K562 (cell line): ENCODE measurements at regions not wholly inside any gene's neighbourhood (a gene's known extent, or its start where the extent isn't known, plus 50 kb on each side); places are given as distances from the start of the nearest gene placed in this dataset.

Experiments used
- ATAC-seq: fragments of 200-7000 bp; cut with Tn5 transposase; 3 replicates; pipeline ENCODE4 v1.9.1; 2020; ENCODE audit warnings: moderate library complexity
- BruUV-seq: library from RNA; stranded (reverse); fragments of 400-500 nt; replicated peaks from 2 replicates; lab custom pipeline; 2021; lab: Mats Ljungman, UMichigan
- CTCF ChIA-PET: fragments of 300-600 bp; formaldehyde crosslinking; extraction: SDS; loops from one replicate; lab custom pipeline; 2021; ENCODE audit warnings: low intra/inter-chr PET ratio; lab: Yijun Ruan, JAX
- POLR2A ChIA-PET: fragments of 300-600, 350-650 bp; sonication (Branson Sonifier 250); formaldehyde crosslinking; extraction: SDS; loops from one replicate; lab custom pipeline; 2021; ENCODE audit warnings: antibody characterized with exemption, inconsistent platforms; lab: Yijun Ruan, JAX
- DNase-seq, 4 experiments: peaks; one replicate each; pipeline versions ENCODE4 v3.0.0 to v3.0.0-alpha.2; 2011 to 2018; ENCODE audit warnings: low spot score in 3 of 4, mixed read lengths in 3 of 4; ENCODE audit errors: extremely low read depth in 1 of 4
- FAIRE-seq: peaks from 2 replicates; lab custom pipeline; 2011; peaks lifted over from hg19 to GRCh38; lab: Jason Lieb, UNC
- H2AFZ ChIP-seq: 2 replicates; pipeline ENCODE4 v1.6.0; 2011; ENCODE audit warnings: low read depth, low read length, control low read depth, inconsistent platforms
- H3K27ac ChIP-seq: fragments of 200-600 bp; 3 replicates; pipeline ENCODE4 v1.8.0; 2011; ENCODE audit warnings: low read depth, mild to moderate bottlenecking, control low read depth, inconsistent platforms, low read length, moderate library complexity, mixed read lengths; ENCODE audit errors: extremely low read depth
- H3K27me3 ChIP-seq, 2 experiments: fragments of 300-600 bp in 1 of 2; 2 replicates in 1 of 2; 3 replicates in 1 of 2; pipeline versions ENCODE4 v1.6.0 to v1.8.0; 2011; ENCODE audit warnings: inconsistent platforms in 2 of 2, low read length in 2 of 2, mild to moderate bottlenecking in 1 of 2, mixed read lengths in 1 of 2, moderate library complexity in 1 of 2; ENCODE audit not compliant: control insufficient read depth in 2 of 2, insufficient read depth in 2 of 2
- H3K36me3 ChIP-seq: fragments of 300-600 bp; 3 replicates; pipeline ENCODE4 v1.8.0; 2011; ENCODE audit warnings: mild to moderate bottlenecking, low read length, inconsistent platforms; ENCODE audit not compliant: control insufficient read depth, insufficient read depth
- H3K4me1 ChIP-seq, 2 experiments: fragments of 200-600 bp in 1 of 2; replicated peaks in 1 of 2; 2 replicates in 1 of 2; 3 replicates in 1 of 2; pipeline versions ENCODE4 v1.5.1 to v1.8.0; 2011; ENCODE audit warnings: inconsistent platforms in 2 of 2, low read length in 2 of 2, mild to moderate bottlenecking in 1 of 2, mixed read lengths in 1 of 2, moderate library complexity in 1 of 2; ENCODE audit not compliant: control insufficient read depth in 2 of 2, insufficient read depth in 2 of 2
- H3K4me2 ChIP-seq: 2 replicates; pipeline ENCODE4 v1.6.1; 2011; ENCODE audit warnings: low read length, control low read depth, inconsistent platforms, mixed read lengths; ENCODE audit not compliant: insufficient read depth
- H3K4me3 ChIP-seq: fragments of 200-600 bp; sonication (generic), shearing (Covaris generic); 2 replicates; pipeline ENCODE4 v1.5.1; 2016; ENCODE audit warnings: control low read depth, inconsistent platforms
- H3K79me2 ChIP-seq: fragments of 200-600 bp; 3 replicates; pipeline ENCODE4 v1.8.0; 2011; ENCODE audit warnings: low read length, inconsistent platforms; ENCODE audit not compliant: control insufficient read depth, insufficient read depth
- H3K9ac ChIP-seq, 2 experiments: 2 replicates each; pipeline versions ENCODE4 v1.6.0 to v1.6.1; 2011; ENCODE audit warnings: low read depth in 2 of 2, low read length in 2 of 2, control low read depth in 1 of 2, inconsistent platforms in 1 of 2, mild to moderate bottlenecking in 1 of 2, mixed read lengths in 1 of 2; ENCODE audit not compliant: insufficient read depth in 1 of 2
- H3K9me1 ChIP-seq: one replicate; pipeline ENCODE4 v1.6.0; 2011; ENCODE audit warnings: inconsistent platforms, mild to moderate bottlenecking, low read length, moderate library complexity; ENCODE audit not compliant: control insufficient read depth, insufficient read depth
- H3K9me3 ChIP-seq: replicated peaks from 2 replicates; pipeline ENCODE4 v1.5.1; 2011; ENCODE audit warnings: low read depth, low read length, inconsistent platforms; ENCODE audit not compliant: control insufficient read depth, insufficient read depth
- H4K20me1 ChIP-seq: replicated peaks from 2 replicates; pipeline ENCODE4 v1.6.1; 2011; ENCODE audit warnings: low read length, inconsistent platforms, mixed read lengths; ENCODE audit not compliant: control insufficient read depth, insufficient read depth
- ATF1 ChIP-seq, 2 experiments: fragments of 450-650 bp in 1 of 2; IDR thresholded peaks; 2 replicates each; pipeline ENCODE4 v1.6.1; 2016; ENCODE audit warnings: missing compliant biosample characterization in 1 of 2, missing genetic modification characterization in 1 of 2
- CCAR2 ChIP-seq: fragments of 200-400 bp; formaldehyde crosslinking; IDR thresholded peaks from 2 replicates; pipeline ENCODE4 v1.6.1; 2017; ENCODE audit warnings: mild to moderate bottlenecking, low read depth, low read length
- HDAC8 ChIP-seq: fragments of 450-650 bp; IDR thresholded peaks from 2 replicates; pipeline ENCODE4 v1.6.1; 2016; ENCODE audit warnings: mild to moderate bottlenecking, missing genetic modification characterization, moderate library complexity, missing compliant biosample characterization
- HIVEP1 ChIP-seq: fragments of 250-450 bp; sonication (Bioruptor Pico); IDR thresholded peaks from 2 replicates; pipeline ENCODE4 v1.4.0; 2020; ENCODE audit warnings: mild to moderate bottlenecking
- MCM5 ChIP-seq: fragments of 450-650 bp; IDR thresholded peaks from 2 replicates; pipeline ENCODE4 v1.6.1; 2016; ENCODE audit warnings: low read depth
- MLLT1 ChIP-seq, 2 experiments: fragments of 450-650 bp; IDR thresholded peaks; 2 replicates each; pipeline ENCODE4 v1.6.1; 2016
- POLR2H ChIP-seq: IDR thresholded peaks from 2 replicates; pipeline ENCODE4 v1.6.1; 2016; ENCODE audit warnings: missing genetic modification characterization, low read depth, mild to moderate bottlenecking, control low read depth, missing compliant biosample characterization, moderate library complexity
- RBM14 ChIP-seq: fragments of 200-400 bp; formaldehyde crosslinking; IDR thresholded peaks from 2 replicates; pipeline ENCODE4 v1.6.1; 2018; ENCODE audit warnings: low read depth, mild to moderate bottlenecking, low read length, moderate library complexity, borderline replicate concordance; ENCODE audit not compliant: insufficient read depth
- RBM34 ChIP-seq: fragments of 200-400 bp; formaldehyde crosslinking; IDR thresholded peaks from 2 replicates; pipeline ENCODE4 v1.6.1; 2018; ENCODE audit warnings: low read length, borderline replicate concordance; ENCODE audit not compliant: insufficient read depth
- SRSF7 ChIP-seq: fragments of 200-400 bp; formaldehyde crosslinking; optimal IDR thresholded peaks from 2 replicates; pipeline ENCODE3; 2017; ENCODE audit warnings: mild to moderate bottlenecking, low read depth, low read length
- TBL1XR1 ChIP-seq, 2 experiments: IDR thresholded peaks; 2 replicates each; pipeline ENCODE4 v1.6.1; 2012; ENCODE audit warnings: improper control_type of control experiment in 2 of 2, low read length in 2 of 2, mild to moderate bottlenecking in 1 of 2
- XRCC3 ChIP-seq: fragments of 450-650 bp; IDR thresholded peaks from 2 replicates; pipeline ENCODE4 v1.6.1; 2017; ENCODE audit warnings: mild to moderate bottlenecking, moderate library complexity
- ZC3H4 ChIP-seq: sonication (generic); formaldehyde crosslinking; IDR thresholded peaks from 2 replicates; pipeline ENCODE4 v1.9.0; 2021; ENCODE audit warnings: missing genetic modification reagents, borderline replicate concordance
- WGBS: fragments of 100-300 bp; shearing (Covaris generic); methylation state at CpG from one replicate; pipeline ENCODE4 v1.1.6; 2016; ENCODE audit warnings: low coverage, mixed read lengths; ENCODE audit not compliant: insufficient coverage; ENCODE audit errors: missing lambda C conversion rate; 5-methylcytosine and 5-hydroxymethylcytosine counted together
- in situ Hi-C: fragments of 300-500 bp; cut with MboI; formaldehyde crosslinking; loops from 4 replicates; pipeline ENCODE4 v1.15.0; 2018; ENCODE audit warnings: inconsistent platforms, mixed read lengths
- intact Hi-C: fragments of 100-400 bp; cut with micrococcal nuclease; formaldehyde crosslinking; loops from 2 replicates; pipeline ENCODE4 v1.14.2; 2022
- TF ChIP-seq, protein P1 (sequence below): fragments of 450-650 bp; IDR thresholded peaks from 2 replicates; pipeline ENCODE4 v1.6.1; 2016; ENCODE audit warnings: antibody characterized with exemption

DNA sequence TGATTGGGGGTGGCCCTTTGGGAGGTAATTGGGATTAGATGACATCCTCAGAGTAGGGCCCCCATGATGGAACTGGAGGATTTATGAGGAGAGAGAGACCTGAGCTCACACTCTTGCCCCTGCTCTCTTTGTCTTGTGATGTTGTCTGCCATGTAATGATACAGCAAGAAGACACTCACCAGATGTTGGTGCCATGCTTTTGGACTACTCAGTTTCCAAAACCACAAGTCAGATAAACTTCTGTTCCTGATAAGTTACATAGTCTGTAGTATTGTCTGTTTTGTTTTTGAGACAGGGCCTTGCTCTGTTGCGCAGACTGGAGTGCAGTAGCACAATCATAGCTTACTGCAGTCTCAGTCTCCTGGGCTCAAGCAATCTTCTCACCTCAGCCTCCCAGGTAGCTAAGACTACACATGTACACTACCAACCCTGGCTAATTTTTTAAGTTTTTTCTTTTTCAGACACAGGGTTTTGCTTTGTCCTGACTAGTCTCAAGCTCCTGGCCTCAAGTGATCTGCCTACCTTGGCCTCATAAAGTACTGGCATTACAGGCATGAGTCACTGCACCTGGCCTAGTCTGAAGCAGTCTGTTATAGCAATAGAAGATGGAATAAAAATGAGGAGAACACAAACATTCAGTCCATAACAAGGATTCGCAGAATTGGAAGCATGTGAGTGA, 115.0 kb upstream of the GALNT2 start (continued):
- TF ChIP-seq MLLT1 (IDR thresholded peaks at IDR 0.05), result no peak
- TF ChIP-seq XRCC3, result no peak
- no peak for TF ChIP-seq CCAR2
- TF ChIP-seq POLR2H (tag), result no peak
- no peak for TF ChIP-seq RBM34

DNA sequence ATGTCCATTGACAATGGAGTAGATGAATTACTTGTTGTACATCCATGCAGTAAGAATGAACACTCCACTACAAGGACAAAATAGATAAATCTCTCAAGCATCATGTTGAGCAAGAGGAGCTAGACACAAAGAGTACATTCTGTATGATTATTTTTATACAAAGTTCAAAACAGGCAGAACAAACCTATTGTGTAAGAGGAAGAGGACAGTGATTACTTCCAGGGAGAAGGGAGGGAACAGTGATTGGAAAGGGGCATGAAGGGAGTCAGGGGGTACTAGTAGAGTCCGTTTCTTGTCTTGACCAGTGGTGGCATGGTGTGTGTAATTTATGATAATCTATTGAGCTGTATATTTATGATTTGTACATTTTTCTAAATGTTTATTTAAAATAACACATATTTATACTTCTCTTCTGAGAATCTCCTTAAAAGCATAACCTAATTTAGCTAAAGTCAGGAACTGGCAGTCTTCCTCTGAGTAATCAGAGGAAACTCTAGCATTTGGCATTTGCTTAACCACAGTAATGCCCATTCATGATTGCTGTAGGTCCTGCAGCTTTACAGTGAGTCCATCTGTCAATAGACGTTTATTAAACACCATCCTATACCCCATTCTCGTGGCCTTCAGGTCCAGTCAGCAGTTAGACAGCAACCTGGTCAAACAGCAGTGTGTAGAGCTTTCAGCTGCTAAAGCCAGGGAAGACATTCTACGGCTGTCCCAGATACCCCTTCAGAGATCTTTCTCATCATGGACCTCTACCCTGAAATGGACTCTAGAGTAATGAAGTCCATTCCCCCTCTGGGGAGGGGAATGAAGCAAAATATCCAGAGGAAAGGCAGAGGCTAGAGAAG, 114.1 kb upstream of the GALNT2 start:
- no peaks in the 10 kb centered on the region for H3K9me1 ChIP-seq
- no peak overlapping the region for H3K27ac ChIP-seq
- no peak overlapping the region for H2AFZ ChIP-seq
- FAIRE-seq (no peak), DNase-seq (no peak), ATAC-seq (no peak)
- in situ Hi-C loops (no loop called here), intact Hi-C loops (no loop called here)
- no peaks in the 10 kb centered on the region for H3K36me3 ChIP-seq
- 1% methylated on average over 4 of the region's 4 CpGs for WGBS
- H3K4me3 ChIP-seq, result no peak overlapping the region
- peaks cover 2 to 7% of the 10 kb centered on the region in 2 experiments; a peak in 4 of 5 replicates for H3K27me3 ChIP-seq
- CTCF ChIA-PET, result no interaction called here
- no peak overlapping the region for H3K4me2 ChIP-seq
- no TSS peak for BruUV-seq
- H3K79me2 ChIP-seq, result no peaks in the 10 kb centered on the region
- no peak overlapping the region for H3K9ac ChIP-seq
- TF ChIP-seq, protein P1, sequence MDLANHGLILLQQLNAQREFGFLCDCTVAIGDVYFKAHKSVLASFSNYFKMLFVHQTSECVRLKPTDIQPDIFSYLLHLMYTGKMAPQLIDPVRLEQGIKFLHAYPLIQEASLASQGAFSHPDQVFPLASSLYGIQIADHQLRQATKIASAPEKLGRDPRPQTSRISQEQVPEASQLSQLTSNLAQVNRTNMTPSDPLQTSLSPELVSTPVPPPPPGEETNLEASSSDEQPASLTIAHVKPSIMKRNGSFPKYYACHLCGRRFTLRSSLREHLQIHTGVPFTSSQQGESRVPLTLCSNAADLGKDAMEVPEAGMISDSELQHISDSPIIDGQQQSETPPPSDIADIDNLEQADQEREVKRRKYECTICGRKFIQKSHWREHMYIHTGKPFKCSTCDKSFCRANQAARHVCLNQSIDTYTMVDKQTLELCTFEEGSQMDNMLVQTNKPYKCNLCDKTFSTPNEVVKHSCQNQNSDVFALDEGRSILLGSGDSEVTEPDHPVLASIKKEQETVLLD, result no peak
- TF ChIP-seq HDAC8 (tag) (no peak), TBL1XR1 (IDR thresholded peaks at IDR 0.05; ENCODE audit: low read length in 2 of 2) (no peak), HIVEP1 (CRISPR knock-in tag) (no peak), SRSF7 (no peak), RBM14 (no peak), ZC3H4 (no peak), MCM5 (no peak), ATF1 (CRISPR knock-in tag; IDR thresholded peaks at IDR 0.05) (no peak), ATF1 (tag; IDR thresholded peaks at IDR 0.05) (no peak)
- TF ChIP-seq, all 486 proteins: peak for 0
- Histone ChIP-seq H4K20me1 (no peaks in the 10 kb centered on the region), H3K9me3 (no peaks in the 10 kb centered on the region), H3K4me1 (no peaks in the 10 kb centered on the region)
- POLR2A ChIA-PET, result no interaction called here
